ENCODE measurements at regions not wholly inside any gene's neighbourhood (a gene's known extent, or its start where the extent isn't known, plus 50 kb on each side); places are given as distances from the start of the nearest gene placed in this dataset.

DNA sequence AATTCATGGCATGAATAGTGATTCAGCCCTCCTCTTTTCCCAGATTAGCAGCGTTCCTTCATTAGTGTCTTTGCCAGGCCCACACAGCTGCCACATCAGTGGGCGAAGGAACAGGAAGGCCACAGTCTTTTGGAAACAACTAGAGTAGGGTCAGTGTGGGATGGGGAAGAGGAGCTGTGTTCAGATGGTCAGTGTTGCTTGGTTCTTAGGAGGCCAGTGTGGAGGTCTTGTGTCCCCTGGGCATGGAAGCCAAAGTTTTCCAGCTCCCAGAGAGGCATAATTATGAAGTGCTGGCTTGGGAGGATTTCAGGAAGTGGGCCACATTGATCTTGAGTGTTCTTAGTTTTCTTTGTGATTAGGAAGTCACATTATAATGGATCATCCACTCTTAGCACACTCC is 269.6 kb downstream of the PSAT1 start:
- DNase-seq (ENCODE audit: low spot score), result no peak

DNA sequence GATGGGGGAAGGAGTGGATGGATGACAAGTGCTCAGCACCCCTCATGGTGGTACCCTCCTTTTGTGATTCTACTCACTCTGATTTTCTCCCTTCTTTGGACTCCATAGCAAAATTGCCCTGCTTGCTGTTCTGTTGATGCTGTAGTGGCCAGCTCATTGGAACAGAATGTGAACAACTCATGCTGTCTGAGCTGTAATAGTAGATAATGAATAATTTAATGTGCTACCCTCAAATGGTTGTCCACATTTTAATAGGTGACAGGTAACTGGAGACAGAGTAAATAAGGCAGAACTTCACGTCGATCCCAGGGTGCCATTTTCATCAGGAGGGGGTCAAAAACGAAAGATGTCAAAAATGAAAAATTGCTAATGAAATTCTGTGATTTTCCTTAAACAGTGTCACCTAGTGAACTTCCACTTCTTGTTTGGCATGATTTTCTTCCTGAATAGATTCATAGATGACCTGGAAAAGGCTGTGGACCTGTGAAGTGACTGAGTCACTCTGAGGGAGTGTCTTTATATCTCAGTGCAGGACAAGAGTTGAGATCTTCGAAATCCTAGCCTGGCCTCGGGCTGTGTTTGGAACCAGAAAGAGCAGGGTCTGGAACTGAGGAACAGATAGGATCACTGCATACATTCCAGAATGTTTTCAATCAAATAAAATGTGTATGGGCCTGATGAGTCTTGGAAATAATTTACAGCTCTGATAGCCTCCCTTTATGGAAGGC is 270.2 kb downstream of the PSAT1 start:
- no peak for DNase-seq (ENCODE audit: low spot score)

- no peak for DNase-seq (ENCODE audit: low spot score)
Observed at GRCh38 chr9:78567693-78568092, 270.8 kb downstream of the PSAT1 start.

GRCh38 chr9:78568774-78569173 is 271.8 kb downstream of the PSAT1 start:
- DNase-seq (ENCODE audit: low spot score), result no peak

DNA sequence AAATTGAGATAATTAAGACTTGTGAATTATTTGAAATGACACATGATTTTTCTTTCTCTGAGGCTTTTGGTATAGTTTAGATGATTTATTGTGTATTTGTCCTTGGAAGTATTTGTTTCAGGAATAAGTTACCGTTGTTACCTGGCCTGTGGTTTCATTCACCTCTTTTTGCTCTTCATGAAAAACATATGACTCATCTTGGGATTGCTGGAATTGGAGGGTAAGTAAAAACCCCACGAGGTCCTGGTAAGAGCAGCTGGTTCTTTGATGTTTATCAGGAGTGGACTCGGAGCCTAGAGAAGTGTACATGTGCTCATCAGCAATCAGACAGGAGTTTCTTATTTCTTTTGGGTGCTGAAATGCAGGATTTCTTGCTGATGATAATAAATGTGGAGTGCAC is 275.3 kb downstream of the PSAT1 start:
- no peak for DNase-seq (ENCODE audit: low spot score)

GRCh38 chr9:78573205-78573604 is 276.3 kb downstream of the PSAT1 start:
- DNase-seq (ENCODE audit: low spot score), result peak; percentile 8

DNA sequence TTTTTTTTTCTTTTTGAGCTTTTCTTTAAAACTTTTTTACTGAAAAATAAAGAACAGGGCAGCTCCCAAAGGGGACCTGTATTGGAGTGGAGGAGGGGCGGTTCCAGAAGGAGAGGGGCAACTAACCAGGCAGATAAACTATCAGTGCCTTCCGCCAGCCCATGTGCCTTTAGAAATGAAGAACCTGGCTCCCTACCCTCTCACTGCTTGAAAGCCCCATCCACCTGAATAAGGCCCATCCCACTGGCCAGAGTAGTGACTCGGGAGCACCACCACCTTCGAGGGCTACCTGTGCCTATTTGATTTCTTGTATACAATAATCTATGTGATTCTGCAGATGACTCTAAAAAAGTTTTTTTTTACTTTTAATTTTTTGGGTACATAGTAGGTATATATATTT is 276.7 kb downstream of the PSAT1 start:
- DNase-seq (ENCODE audit: low spot score), result no peak

- no peak for DNase-seq (ENCODE audit: low spot score)
Observed at GRCh38 chr9:78574354-78575045, 277.6 kb downstream of the PSAT1 start.

DNA sequence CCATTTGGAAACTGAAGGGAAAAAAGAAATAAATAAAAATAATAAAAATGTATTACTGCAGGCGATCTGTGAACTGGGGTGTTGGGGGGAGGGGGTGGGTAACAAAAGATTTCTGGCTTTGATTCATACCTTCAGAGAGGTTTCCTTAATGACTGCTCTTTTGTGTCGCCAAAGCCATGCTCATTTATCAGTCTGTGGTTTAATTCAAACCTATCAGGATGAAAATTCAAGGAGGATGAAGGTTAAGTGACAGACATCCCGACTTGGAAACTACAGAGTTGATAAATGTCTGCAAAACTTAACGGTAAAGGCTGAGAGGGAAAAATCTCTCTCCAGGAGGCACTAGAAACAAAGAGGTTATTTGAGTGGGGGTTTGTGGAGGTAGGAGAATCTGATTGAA is 278.2 kb downstream of the PSAT1 start:
- DNase-seq (ENCODE audit: low spot score), result no peak

DNA sequence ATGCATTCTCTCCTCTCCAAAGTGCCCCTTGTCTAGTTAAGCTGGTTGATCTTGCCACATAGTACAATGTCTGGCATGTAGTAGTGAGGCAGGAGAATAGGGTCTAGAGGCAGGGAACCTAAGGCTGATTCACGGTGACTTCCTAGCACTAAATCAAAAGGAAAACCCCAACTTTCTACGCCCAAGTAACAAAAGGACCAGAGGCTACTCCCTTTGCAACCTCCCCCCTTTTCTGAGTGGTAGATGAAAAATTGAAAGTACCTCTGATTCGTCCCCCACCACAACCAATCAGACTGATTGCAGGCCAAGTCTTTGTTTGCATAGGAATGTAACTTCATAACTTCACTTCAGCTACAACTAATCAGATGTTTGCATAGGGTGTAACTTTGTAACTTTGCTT is 278.8 kb downstream of the PSAT1 start:
- no peak for DNase-seq (ENCODE audit: low spot score)

DNA sequence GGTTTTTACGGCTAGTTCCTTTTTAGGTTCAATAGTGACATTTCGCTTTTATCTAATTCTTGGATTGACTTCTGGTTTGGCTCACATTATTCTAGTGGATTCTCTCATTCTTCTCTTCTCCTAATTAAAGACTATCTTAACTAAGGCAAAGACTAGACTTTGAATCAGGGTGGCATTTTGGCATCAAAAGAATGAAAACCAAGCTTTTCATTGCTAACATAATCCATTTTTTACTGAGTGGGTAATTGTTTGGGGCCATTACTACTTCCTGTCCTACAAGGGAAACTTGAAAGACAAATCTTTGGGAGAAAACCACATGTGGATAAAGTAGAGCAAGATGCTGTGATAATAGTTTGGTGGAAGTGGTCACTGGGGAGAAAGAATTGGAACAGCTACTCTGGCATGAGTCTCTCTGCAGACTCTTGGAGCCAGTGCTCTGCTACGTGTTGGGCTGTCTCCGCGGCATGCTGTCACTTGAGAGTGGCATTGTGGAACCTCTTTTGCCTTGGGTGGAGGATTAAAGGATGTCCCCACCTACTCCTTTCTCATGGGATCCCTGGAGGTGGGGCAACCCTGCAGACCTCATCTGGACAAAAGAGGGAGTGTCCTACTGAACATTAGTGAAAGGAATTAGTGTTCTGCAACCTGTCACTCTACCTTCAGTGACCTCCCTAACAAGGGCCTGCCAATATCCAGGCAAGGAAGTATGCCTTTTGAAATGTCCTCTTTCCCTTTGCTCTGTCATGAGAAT is 280.4 kb downstream of the PSAT1 start:
- no peak for DNase-seq (ENCODE audit: low spot score)

- DNase-seq (ENCODE audit: low spot score), result no peak
Observed at GRCh38 chr9:78578072-78578471, 281.1 kb downstream of the PSAT1 start.

- DNase-seq (ENCODE audit: low spot score), result no peak
Observed at GRCh38 chr9:78582821-78583220, 285.9 kb downstream of the PSAT1 start.

- DNase-seq (ENCODE audit: low spot score), result no peak
Observed at GRCh38 chr9:78584589-78584988, 287.7 kb downstream of the PSAT1 start.

GRCh38 chr9:78585909-78586308 is 289.0 kb downstream of the PSAT1 start:
- no peak for DNase-seq (ENCODE audit: low spot score)

GRCh38 chr9:78590068-78590467 is 293.1 kb downstream of the PSAT1 start:
- DNase-seq (ENCODE audit: low spot score), result no peak

DNA sequence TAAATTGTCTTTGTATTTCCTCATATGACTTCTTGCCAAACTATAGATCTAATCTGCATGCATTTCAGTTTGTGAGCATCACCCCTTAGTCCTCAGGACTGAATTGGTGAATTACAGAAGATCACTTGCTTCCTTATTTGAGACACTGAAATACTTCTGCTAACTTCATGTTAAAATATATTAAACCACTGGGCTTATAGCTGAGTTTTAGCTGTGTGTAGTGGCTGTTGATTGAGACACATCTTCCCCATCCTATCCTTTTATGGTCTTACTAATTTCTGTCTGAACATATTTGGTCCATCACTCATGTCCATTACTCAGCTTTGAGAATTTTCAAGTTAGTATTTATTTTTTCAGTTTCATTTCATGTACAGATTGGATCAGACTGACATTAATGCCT is 295.9 kb downstream of the PSAT1 start:
- no peak for DNase-seq (ENCODE audit: low spot score)

DNA sequence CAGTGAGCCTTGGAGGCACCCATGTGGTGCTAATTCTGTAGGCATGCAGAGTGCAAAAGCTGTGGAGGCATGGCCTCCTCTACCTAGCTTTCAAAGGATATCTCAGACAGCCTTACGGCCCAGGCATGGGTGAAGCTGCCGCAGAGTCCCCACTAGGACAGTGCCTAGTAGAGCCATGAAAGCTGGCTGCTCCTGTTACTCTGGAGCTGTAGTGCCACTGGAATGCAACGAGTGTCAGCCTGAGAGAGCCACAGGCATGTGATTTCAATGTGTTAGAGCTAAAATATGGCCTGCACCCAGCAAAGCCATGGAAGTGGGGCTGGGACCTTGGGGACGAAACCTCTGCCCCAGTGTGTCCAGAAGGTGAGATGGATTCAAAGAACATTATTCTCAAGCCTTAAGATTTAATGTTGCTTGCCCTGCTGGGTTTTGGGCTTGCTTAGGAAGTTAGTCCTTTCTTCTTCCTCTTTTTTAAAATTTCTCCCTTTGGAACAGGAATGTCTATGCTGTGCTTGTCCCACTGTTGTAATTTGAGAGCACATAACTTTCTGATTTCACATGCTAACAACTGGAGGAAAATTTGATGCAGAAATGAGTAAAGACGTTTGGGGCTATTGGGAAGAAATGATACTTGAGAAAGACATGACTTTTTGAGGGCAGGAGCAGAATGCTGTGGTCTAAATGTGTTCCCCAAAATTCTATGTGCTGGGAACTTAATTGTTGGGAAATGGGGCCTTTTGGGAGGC is 298.4 kb downstream of the PSAT1 start:
- no peak for DNase-seq (ENCODE audit: low spot score)

- no peak for DNase-seq (ENCODE audit: low spot score)
Observed at GRCh38 chr9:78596346-78596745, 299.4 kb downstream of the PSAT1 start.

- no peak for DNase-seq (ENCODE audit: low spot score)
Observed at GRCh38 chr9:78598120-78598519, 301.2 kb downstream of the PSAT1 start.

GRCh38 chr9:78599926-78600325 is 303.0 kb downstream of the PSAT1 start:
- no peak for DNase-seq (ENCODE audit: low spot score)

DNA sequence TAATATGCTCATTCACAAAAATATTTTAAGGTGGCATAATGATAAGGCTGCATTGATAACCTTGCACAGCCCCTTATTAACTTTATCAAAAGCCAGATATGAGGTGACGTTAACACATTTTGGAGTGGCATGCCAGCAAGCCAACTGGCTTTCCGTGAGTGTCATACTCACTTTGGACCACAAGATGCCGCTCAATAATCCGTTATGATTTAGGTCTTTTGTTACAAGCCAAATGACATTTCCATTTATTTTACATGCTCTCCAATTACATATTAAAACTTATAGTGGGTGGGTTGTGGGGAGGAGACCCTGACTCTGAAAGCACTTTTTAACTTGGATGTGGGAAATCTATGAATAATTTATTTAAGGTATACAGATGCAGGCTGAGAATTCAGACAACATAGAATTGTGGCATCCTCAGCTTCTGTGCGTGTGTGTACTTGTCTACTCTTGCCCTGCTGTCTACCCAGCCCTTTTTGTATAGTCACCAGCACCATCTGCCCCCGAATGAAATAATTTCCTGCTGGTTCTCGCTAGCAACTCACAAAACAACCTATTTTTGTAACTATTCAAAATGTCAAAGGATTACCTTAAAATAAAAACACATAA is 305.1 kb downstream of the PSAT1 start:
- peak; percentile 14 for DNase-seq (ENCODE audit: low spot score)

Data from globus pallidus (tissue), 1 donor.